K562 (cell line): ENCODE measurements at regions not wholly inside any gene's neighbourhood (a gene's known extent, or its start where the extent isn't known, plus 50 kb on each side); places are given as distances from the start of the nearest gene placed in this dataset.

Source experiments
- ATAC-seq: fragments of 200-7000 bp; cut with Tn5 transposase; 3 replicates; pipeline ENCODE4 v1.9.1; 2020; ENCODE audit warnings: moderate library complexity
- BruUV-seq: library from RNA; stranded (reverse); fragments of 400-500 nt; replicated peaks from 2 replicates; lab custom pipeline; 2021; lab: Mats Ljungman, UMichigan
- CTCF ChIA-PET: fragments of 300-600 bp; formaldehyde crosslinking; extraction: SDS; loops from one replicate; lab custom pipeline; 2021; ENCODE audit warnings: low intra/inter-chr PET ratio; lab: Yijun Ruan, JAX
- POLR2A ChIA-PET: fragments of 300-600, 350-650 bp; sonication (Branson Sonifier 250); formaldehyde crosslinking; extraction: SDS; loops from one replicate; lab custom pipeline; 2021; ENCODE audit warnings: antibody characterized with exemption, inconsistent platforms; lab: Yijun Ruan, JAX
- DNase-seq, 4 experiments: peaks; one replicate each; pipeline versions ENCODE4 v3.0.0 to v3.0.0-alpha.2; 2011 to 2018; ENCODE audit warnings: low spot score in 3 of 4, mixed read lengths in 3 of 4; ENCODE audit errors: extremely low read depth in 1 of 4
- FAIRE-seq: peaks from 2 replicates; lab custom pipeline; 2011; peaks lifted over from hg19 to GRCh38; lab: Jason Lieb, UNC
- H2AFZ ChIP-seq: 2 replicates; pipeline ENCODE4 v1.6.0; 2011; ENCODE audit warnings: low read depth, low read length, control low read depth, inconsistent platforms
- H3K27ac ChIP-seq: fragments of 200-600 bp; 3 replicates; pipeline ENCODE4 v1.8.0; 2011; ENCODE audit warnings: low read depth, mild to moderate bottlenecking, control low read depth, inconsistent platforms, low read length, moderate library complexity, mixed read lengths; ENCODE audit errors: extremely low read depth
- H3K27me3 ChIP-seq, 2 experiments: fragments of 300-600 bp in 1 of 2; 2 replicates in 1 of 2; 3 replicates in 1 of 2; pipeline versions ENCODE4 v1.6.0 to v1.8.0; 2011; ENCODE audit warnings: inconsistent platforms in 2 of 2, low read length in 2 of 2, mild to moderate bottlenecking in 1 of 2, mixed read lengths in 1 of 2, moderate library complexity in 1 of 2; ENCODE audit not compliant: control insufficient read depth in 2 of 2, insufficient read depth in 2 of 2
- H3K36me3 ChIP-seq: fragments of 300-600 bp; 3 replicates; pipeline ENCODE4 v1.8.0; 2011; ENCODE audit warnings: mild to moderate bottlenecking, low read length, inconsistent platforms; ENCODE audit not compliant: control insufficient read depth, insufficient read depth
- H3K4me1 ChIP-seq, 2 experiments: fragments of 200-600 bp in 1 of 2; replicated peaks in 1 of 2; 2 replicates in 1 of 2; 3 replicates in 1 of 2; pipeline versions ENCODE4 v1.5.1 to v1.8.0; 2011; ENCODE audit warnings: inconsistent platforms in 2 of 2, low read length in 2 of 2, mild to moderate bottlenecking in 1 of 2, mixed read lengths in 1 of 2, moderate library complexity in 1 of 2; ENCODE audit not compliant: control insufficient read depth in 2 of 2, insufficient read depth in 2 of 2
- H3K4me2 ChIP-seq: 2 replicates; pipeline ENCODE4 v1.6.1; 2011; ENCODE audit warnings: low read length, control low read depth, inconsistent platforms, mixed read lengths; ENCODE audit not compliant: insufficient read depth
- H3K4me3 ChIP-seq: fragments of 200-600 bp; sonication (generic), shearing (Covaris generic); 2 replicates; pipeline ENCODE4 v1.5.1; 2016; ENCODE audit warnings: control low read depth, inconsistent platforms
- H3K79me2 ChIP-seq: fragments of 200-600 bp; 3 replicates; pipeline ENCODE4 v1.8.0; 2011; ENCODE audit warnings: low read length, inconsistent platforms; ENCODE audit not compliant: control insufficient read depth, insufficient read depth
- H3K9ac ChIP-seq, 2 experiments: 2 replicates each; pipeline versions ENCODE4 v1.6.0 to v1.6.1; 2011; ENCODE audit warnings: low read depth in 2 of 2, low read length in 2 of 2, control low read depth in 1 of 2, inconsistent platforms in 1 of 2, mild to moderate bottlenecking in 1 of 2, mixed read lengths in 1 of 2; ENCODE audit not compliant: insufficient read depth in 1 of 2
- H3K9me1 ChIP-seq: one replicate; pipeline ENCODE4 v1.6.0; 2011; ENCODE audit warnings: inconsistent platforms, mild to moderate bottlenecking, low read length, moderate library complexity; ENCODE audit not compliant: control insufficient read depth, insufficient read depth
- H3K9me3 ChIP-seq: replicated peaks from 2 replicates; pipeline ENCODE4 v1.5.1; 2011; ENCODE audit warnings: low read depth, low read length, inconsistent platforms; ENCODE audit not compliant: control insufficient read depth, insufficient read depth
- H4K20me1 ChIP-seq: replicated peaks from 2 replicates; pipeline ENCODE4 v1.6.1; 2011; ENCODE audit warnings: low read length, inconsistent platforms, mixed read lengths; ENCODE audit not compliant: control insufficient read depth, insufficient read depth
- BACH1 ChIP-seq: fragments of 200-800 bp; sonication (Bioruptor generic); IDR thresholded peaks from 2 replicates; pipeline ENCODE4 v1.6.1; 2016; ENCODE audit warnings: missing genetic modification characterization, missing compliant biosample characterization
- GTF2A2 ChIP-seq: IDR thresholded peaks from 2 replicates; pipeline ENCODE4 v1.6.1; 2016; ENCODE audit warnings: mild to moderate bottlenecking, missing genetic modification characterization, missing compliant biosample characterization
- HNRNPH1 ChIP-seq: fragments of 200-400 bp; formaldehyde crosslinking; optimal IDR thresholded peaks from 2 replicates; pipeline ENCODE3; 2017; ENCODE audit warnings: low read depth, mild to moderate bottlenecking, low read length, moderate library complexity
- L3MBTL2 ChIP-seq: fragments of 450-650 bp; IDR thresholded peaks from 2 replicates; pipeline ENCODE4 v1.6.1; 2016; ENCODE audit warnings: mild to moderate bottlenecking, moderate library complexity
- MAZ ChIP-seq, 2 experiments: fragments of 450-650 bp in 1 of 2; sonication (generic) in 1 of 2; formaldehyde crosslinking; IDR thresholded peaks in 1 of 2; conservative IDR thresholded peaks in 1 of 2; 2 replicates each; pipeline versions ENCODE4 v1.4.0 to v1.5.0; 2020; ENCODE audit warnings: mild to moderate bottlenecking in 1 of 2, missing genetic modification reagents in 1 of 2
- MCM3 ChIP-seq: fragments of 450-650 bp; IDR thresholded peaks from 2 replicates; pipeline ENCODE4 v1.6.1; 2016
- POLR2H ChIP-seq: IDR thresholded peaks from 2 replicates; pipeline ENCODE4 v1.6.1; 2016; ENCODE audit warnings: missing genetic modification characterization, low read depth, mild to moderate bottlenecking, control low read depth, missing compliant biosample characterization, moderate library complexity
- ZBTB2 ChIP-seq: fragments of 450-650 bp; IDR thresholded peaks from 2 replicates; pipeline ENCODE4 v1.6.1; 2016; ENCODE audit warnings: antibody characterized with exemption
- ZNF764 ChIP-seq: fragments of 250-450 bp; sonication (Bioruptor Pico); IDR thresholded peaks from 2 replicates; pipeline ENCODE4 v1.4.0; 2020; ENCODE audit warnings: low read depth, mild to moderate bottlenecking, moderate library complexity
- WGBS: fragments of 100-300 bp; shearing (Covaris generic); methylation state at CpG from one replicate; pipeline ENCODE4 v1.1.6; 2016; ENCODE audit warnings: low coverage, mixed read lengths; ENCODE audit not compliant: insufficient coverage; ENCODE audit errors: missing lambda C conversion rate; 5-methylcytosine and 5-hydroxymethylcytosine counted together
- in situ Hi-C: fragments of 300-500 bp; cut with MboI; formaldehyde crosslinking; loops from 4 replicates; pipeline ENCODE4 v1.15.0; 2018; ENCODE audit warnings: inconsistent platforms, mixed read lengths
- intact Hi-C: fragments of 100-400 bp; cut with micrococcal nuclease; formaldehyde crosslinking; loops from 2 replicates; pipeline ENCODE4 v1.14.2; 2022

GRCh38 chr13:85095418-85096272, 703.6 kb downstream of the SLITRK6 start:
- ChIA-PET POLR2A (interaction anchor here (0.7 kb wide), 1 partner anchor 401 kb away, joined by 3 read pairs; no protein-coding TSS in a partner anchor), CTCF (no interaction called here)
- WGBS = 0% methylated on average over 2 of the region's 4 CpGs
- Histone ChIP-seq H2AFZ (no peak overlapping the region), H3K9me3 (no peaks in the 10 kb centered on the region), H3K4me1 (no peaks in the 10 kb centered on the region), H3K9me1 (no peaks in the 10 kb centered on the region), H3K27ac (no peak overlapping the region), H3K4me3 (no peak overlapping the region), H3K79me2 (no peaks in the 10 kb centered on the region), H4K20me1 (no peaks in the 10 kb centered on the region), H3K9ac (no peak overlapping the region), H3K36me3 (no peaks in the 10 kb centered on the region), H3K4me2 (no peak overlapping the region), H3K27me3 (no peaks in the 10 kb centered on the region)
- ATAC-seq (no peak), FAIRE-seq (no peak), DNase-seq (no peak)
- intact Hi-C loops (no loop called here), in situ Hi-C loops (loop anchor here (25.0 kb wide), 1 partner anchor 1892 kb away; no protein-coding TSS in a partner anchor)
- BruUV-seq = no TSS peak
- TF ChIP-seq BACH1 (tag) (no peak), ZBTB2 (no peak), L3MBTL2 (no peak), MAZ (CRISPR knock-in tag; conservative IDR thresholded peaks at IDR 0.05 in 1 of 2, IDR thresholded peaks at IDR 0.05 in 1 of 2) (no peak), ZNF764 (no peak), GTF2A2 (tag) (no peak), POLR2H (tag) (no peak), MCM3 (no peak), HNRNPH1 (no peak)
